Fibroblast of villous mesenchyme (primary cell): ENCODE measurements at regions not wholly inside any gene's neighbourhood (a gene's known extent, or its start where the extent isn't known, plus 50 kb on each side); places are given as distances from the start of the nearest gene placed in this dataset.

Source experiments
- DNase-seq: peaks from one replicate; pipeline ENCODE4 v3.0.0-alpha.2; 2010; ENCODE audit warnings: low read depth
- H3K4me3 ChIP-seq: 2 replicates; pipeline ENCODE4 v1.5.1; 2011; ENCODE audit warnings: low read depth, mild to moderate bottlenecking, low read length
- TF ChIP-seq, protein P1 (sequence below): IDR thresholded peaks from 2 replicates; pipeline ENCODE4 v1.5.1; 2012; ENCODE audit warnings: low read depth, mild to moderate bottlenecking, low read length; ENCODE audit not compliant: insufficient read depth

DNA sequence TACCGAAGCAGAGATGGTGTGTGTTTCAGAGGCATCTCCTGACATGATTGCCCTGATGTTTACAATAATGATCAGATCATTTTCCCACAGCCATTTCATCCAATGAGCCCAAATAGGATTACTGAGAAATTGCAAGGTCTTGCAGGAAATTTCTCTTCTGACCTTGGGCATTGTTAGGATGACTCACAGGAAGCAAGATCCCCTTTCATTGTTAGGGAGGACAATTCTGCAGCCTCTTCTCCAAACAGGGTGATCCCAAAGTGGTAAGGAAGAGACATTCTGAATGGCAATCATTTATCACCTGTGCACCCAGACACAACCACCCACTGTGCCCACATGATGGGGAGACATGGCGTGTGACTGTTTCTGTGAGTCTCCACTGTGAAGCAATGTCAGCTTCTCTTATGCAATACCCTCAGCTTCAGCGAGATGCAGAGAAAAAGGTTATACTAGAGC, 306.7 kb upstream of the XYLT1 start:
- peak; percentile 19 for DNase-seq
- TF ChIP-seq, protein P1, sequence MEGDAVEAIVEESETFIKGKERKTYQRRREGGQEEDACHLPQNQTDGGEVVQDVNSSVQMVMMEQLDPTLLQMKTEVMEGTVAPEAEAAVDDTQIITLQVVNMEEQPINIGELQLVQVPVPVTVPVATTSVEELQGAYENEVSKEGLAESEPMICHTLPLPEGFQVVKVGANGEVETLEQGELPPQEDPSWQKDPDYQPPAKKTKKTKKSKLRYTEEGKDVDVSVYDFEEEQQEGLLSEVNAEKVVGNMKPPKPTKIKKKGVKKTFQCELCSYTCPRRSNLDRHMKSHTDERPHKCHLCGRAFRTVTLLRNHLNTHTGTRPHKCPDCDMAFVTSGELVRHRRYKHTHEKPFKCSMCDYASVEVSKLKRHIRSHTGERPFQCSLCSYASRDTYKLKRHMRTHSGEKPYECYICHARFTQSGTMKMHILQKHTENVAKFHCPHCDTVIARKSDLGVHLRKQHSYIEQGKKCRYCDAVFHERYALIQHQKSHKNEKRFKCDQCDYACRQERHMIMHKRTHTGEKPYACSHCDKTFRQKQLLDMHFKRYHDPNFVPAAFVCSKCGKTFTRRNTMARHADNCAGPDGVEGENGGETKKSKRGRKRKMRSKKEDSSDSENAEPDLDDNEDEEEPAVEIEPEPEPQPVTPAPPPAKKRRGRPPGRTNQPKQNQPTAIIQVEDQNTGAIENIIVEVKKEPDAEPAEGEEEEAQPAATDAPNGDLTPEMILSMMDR = no peak
- no peak overlapping the region for H3K4me3 ChIP-seq

DNA sequence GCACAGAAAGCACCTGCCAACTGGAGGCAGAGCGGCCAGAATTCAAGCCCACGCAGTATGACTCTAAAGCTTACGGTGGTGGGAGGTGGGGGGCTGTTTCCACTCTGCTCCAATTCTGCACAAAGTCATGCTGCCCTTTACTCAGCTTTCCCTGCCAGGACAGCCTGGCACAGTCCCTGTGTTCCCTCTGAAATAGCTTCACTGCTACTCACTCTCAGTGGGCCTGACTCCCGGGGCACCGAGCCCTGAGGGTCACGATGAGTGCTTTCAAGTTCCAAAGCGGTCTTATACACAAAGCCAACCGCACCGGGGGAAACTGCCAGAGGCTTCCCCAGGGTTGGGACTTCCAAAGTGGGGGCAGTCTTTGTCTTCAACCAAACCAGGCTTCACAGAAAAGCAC, 306.1 kb upstream of the XYLT1 start:
- no peak for DNase-seq
- TF ChIP-seq, protein P1 = no peak
- no peak overlapping the region for H3K4me3 ChIP-seq

DNA sequence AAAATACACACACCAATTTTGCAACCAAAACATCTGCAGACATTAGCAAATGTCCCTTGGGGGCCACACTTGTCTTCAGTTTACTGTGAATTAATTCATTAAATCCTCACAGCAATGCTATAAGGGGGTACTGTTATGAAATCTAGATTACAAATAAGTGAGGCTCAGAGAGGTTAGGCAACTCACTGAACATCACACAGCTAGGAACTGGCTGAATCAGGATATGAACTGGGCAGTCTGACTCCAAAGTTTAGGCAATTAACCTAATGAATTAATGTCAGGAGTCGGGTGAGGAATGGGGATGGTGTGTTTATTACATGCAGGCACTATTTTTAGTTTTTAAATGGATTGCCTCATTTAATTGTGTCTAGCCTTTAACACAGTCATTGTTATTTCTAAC, 305.7 kb upstream of the XYLT1 start:
- TF ChIP-seq, protein P1 = no peak
- no peak overlapping the region for H3K4me3 ChIP-seq
- no peak for DNase-seq

DNA sequence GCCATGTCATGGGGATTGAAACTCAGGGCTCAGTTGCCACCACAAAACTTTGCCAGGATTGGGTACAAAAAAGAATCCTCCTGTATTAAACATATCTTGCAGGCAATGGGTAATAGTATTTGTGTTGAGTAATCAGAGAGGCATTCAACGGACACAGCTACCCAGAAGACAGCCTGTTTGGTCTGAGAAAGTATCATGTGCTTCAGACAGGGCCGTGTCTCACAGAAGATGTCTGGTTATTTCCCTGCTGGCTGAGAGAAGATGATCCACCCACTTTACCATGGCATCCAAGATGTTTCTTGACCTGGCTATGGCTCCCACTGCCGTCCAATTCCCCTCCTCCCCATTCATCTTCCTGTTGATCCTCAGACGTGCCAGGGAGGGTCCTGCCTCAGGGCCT, 304.3 kb upstream of the XYLT1 start:
- no peak for DNase-seq
- TF ChIP-seq, protein P1 = no peak
- H3K4me3 ChIP-seq = no peak overlapping the region

DNA sequence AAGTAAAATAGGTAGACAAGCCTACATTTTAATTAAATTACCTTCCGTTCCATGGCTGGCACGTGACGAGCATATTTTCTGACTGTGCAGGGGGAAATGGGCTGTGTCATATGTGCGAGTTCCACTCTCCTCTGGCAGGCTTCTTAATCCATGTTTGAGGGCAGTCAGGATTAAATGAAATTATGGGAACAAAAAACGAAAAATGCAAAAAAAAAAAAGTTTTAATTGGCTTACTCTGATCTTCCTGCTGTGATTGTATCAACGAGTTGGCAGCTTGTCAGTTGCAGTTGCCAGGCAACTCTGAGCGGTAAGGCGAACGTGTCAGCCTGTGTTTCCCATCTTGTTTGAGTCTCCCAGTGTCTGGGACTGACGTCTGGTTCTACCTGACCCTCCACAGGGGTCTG, 302.9 kb upstream of the XYLT1 start:
- H3K4me3 ChIP-seq = no peak overlapping the region
- TF ChIP-seq, protein P1 = no peak
- no peak for DNase-seq

DNA sequence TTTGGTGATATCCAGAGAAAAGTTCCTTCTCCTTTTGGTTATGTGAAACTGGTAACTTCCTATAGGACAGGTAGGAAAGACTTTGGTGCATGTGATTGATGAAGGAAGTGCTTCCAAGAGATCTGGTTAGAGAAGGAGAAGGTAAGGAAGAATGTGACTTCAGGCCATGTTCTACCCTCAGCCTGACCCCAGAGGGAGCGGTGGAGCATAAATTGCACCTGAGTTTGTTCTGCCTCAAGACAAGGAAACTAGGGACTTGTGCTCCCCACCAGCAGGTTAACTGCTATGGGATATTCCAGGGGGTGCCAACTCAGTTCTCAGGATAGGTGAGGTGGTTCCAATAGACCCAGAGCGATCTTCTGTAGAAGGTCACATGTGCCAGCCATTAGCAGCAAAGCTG, 299.3 kb upstream of the XYLT1 start:
- no peak for DNase-seq
- H3K4me3 ChIP-seq = no peak overlapping the region
- TF ChIP-seq, protein P1 = no peak

DNA sequence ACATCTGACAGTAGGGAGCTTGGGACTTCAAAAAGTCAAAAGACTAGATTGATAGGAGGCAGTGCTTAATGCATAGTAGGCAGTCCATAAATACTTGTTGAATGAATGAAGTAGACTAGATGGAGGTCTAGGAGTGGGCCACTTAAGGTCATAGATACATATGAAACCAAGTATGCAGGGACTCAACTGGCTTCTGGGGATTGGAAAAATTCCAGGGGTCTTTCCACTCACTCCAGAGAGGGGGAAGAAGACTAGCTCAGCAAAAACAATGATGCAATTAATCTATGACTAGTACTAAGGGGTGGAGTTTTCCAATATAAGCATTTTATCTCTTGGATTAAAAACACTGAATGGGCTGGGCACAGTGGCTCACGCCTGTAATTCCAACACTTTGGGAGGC, 298.3 kb upstream of the XYLT1 start:
- DNase-seq = no peak
- TF ChIP-seq, protein P1 = no peak
- H3K4me3 ChIP-seq = no peak overlapping the region
